Astrocyte of the cerebellum (primary cell): ENCODE measurements at regions not wholly inside any gene's neighbourhood (a gene's known extent, or its start where the extent isn't known, plus 50 kb on each side); places are given as distances from the start of the nearest gene placed in this dataset.

Experiments used
- DNase-seq: peaks from one replicate; pipeline ENCODE4 v3.0.0-alpha.2; 2011; ENCODE audit warnings: low read depth
- H3K4me3 ChIP-seq: 2 replicates; pipeline ENCODE4 v1.5.1; 2011; ENCODE audit warnings: mild to moderate bottlenecking, low read depth, low read length, moderate library complexity
- CTCF ChIP-seq: IDR thresholded peaks from 2 replicates; pipeline ENCODE4 v1.5.1; 2012; ENCODE audit warnings: low read length, low read depth, moderate library complexity, mild to moderate bottlenecking; ENCODE audit errors: missing control alignments
- in situ Hi-C: cut with HindIII; loops from 2 replicates; pipeline ENCODE4 v1.10.0; 2017; ENCODE audit warnings: low sequenced_read_pairs

GRCh38 chr1:201763455-201764140 is 65.4 kb upstream of the IPO9 start:
- in situ Hi-C loops = no loop called here
- no peak for DNase-seq
- TF ChIP-seq CTCF = no peak
- no peak overlapping the region for H3K4me3 ChIP-seq

- in situ Hi-C loops = no loop called here
- TF ChIP-seq CTCF = no peak
- H3K4me3 ChIP-seq = no peak overlapping the region
- no peak for DNase-seq
Observed at GRCh38 chr1:201764166-201764565, 64.8 kb upstream of the IPO9 start.

DNA sequence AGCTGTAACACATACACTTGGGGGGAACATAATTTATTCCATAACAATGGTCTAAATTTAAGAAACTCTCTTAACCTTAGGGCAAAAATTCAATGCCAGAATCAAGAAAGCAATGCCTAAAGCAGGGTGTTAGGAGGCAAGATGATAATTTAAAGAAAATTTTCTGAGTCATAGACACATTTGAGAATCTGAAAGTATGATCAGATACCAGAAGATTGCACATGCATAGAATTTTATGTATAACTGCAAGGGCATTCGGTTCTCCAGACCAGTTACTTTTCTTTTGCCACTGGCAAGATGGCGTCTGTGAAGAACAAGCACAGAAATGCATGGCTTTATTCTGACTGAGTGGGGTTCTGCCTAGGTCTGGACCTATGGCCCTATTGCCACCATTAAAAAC is 64.4 kb upstream of the IPO9 start:
- in situ Hi-C loops = no loop called here

GRCh38 chr1:201766131-201766866 is 62.7 kb upstream of the IPO9 start:
- no peak for TF ChIP-seq CTCF
- in situ Hi-C loops = no loop called here
- DNase-seq = peak; percentile 93
- H3K4me3 ChIP-seq = no peak overlapping the region

More for the DNA sequence above, 64.4 kb upstream of the IPO9 start:
- no peak overlapping the region for H3K4me3 ChIP-seq
- TF ChIP-seq CTCF = no peak
- no peak for DNase-seq

- H3K4me3 ChIP-seq = no peak overlapping the region
- TF ChIP-seq CTCF = no peak
- no peak for DNase-seq
- in situ Hi-C loops = no loop called here
Observed at GRCh38 chr1:201767339-201767738, 61.6 kb upstream of the IPO9 start.

DNA sequence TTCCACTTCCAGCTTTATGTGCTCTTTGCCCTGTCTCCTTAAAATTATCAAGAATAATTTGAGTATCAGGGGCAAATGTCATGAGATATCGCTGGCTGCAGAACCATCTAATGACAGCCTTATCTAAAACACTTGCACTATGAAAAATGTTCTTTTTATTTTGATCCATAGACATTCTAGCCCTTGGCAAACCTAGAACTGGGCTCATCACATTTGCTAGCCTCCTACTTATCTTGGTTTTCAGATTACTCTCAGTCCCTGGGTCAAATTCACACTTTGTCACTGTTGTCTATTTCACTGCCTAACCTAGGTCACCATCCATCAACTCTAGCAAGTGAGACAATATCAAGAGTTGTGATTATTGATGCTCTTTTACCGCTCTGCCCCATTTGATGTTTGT is 59.9 kb upstream of the IPO9 start:
- DNase-seq = no peak
- no peak overlapping the region for H3K4me3 ChIP-seq
- TF ChIP-seq CTCF = no peak
- in situ Hi-C loops = no loop called here
